GM23338 (cell line): ENCODE measurements at regions not wholly inside any gene's neighbourhood (a gene's known extent, or its start where the extent isn't known, plus 50 kb on each side); places are given as distances from the start of the nearest gene placed in this dataset.

Source experiments
- ATAC-seq: fragments of 200-7000 bp; cut with Tn5 transposase; 3 replicates; pipeline ENCODE4 v1.9.1; 2020
- DNase-seq: peaks from one replicate; pipeline ENCODE4 v3.0.0-alpha.2; 2015; ENCODE audit warnings: low spot score
- H2AFZ ChIP-seq: fragments of 200-600 bp; sonication (generic); 2 replicates; pipeline ENCODE4 v1.8.0; 2016; ENCODE audit warnings: antibody characterized with exemption, mild to moderate bottlenecking, moderate library complexity
- H3F3A ChIP-seq: fragments of 200-600 bp; sonication (generic); replicated peaks from 2 replicates; pipeline ENCODE4 v1.8.0; 2017; ENCODE audit warnings: antibody characterized with exemption, mixed run types, low read depth
- H3K27ac ChIP-seq: fragments of 200-600 bp; sonication (generic); 2 replicates; pipeline ENCODE4 v1.6.1; 2016; ENCODE audit warnings: low read depth
- H3K27me3 ChIP-seq: fragments of 200-600 bp; sonication (generic); 2 replicates; pipeline ENCODE4 v1.8.0; 2016; ENCODE audit warnings: mild to moderate bottlenecking, mixed run types, moderate library complexity; ENCODE audit not compliant: insufficient read depth
- H3K36me3 ChIP-seq: fragments of 200-600 bp; sonication (generic); 2 replicates; pipeline ENCODE4 v1.8.0; 2016; ENCODE audit warnings: mild to moderate bottlenecking; ENCODE audit not compliant: insufficient read depth
- H3K4me1 ChIP-seq: fragments of 200-600 bp; sonication (generic); 2 replicates; pipeline ENCODE4 v1.8.0; 2016; ENCODE audit warnings: mild to moderate bottlenecking, moderate library complexity; ENCODE audit not compliant: insufficient read depth
- H3K4me2 ChIP-seq: fragments of 200-600 bp; sonication (generic); 2 replicates; pipeline ENCODE4 v1.7.1; 2017; ENCODE audit warnings: mixed run types
- H3K4me3 ChIP-seq: fragments of 200-600 bp; sonication (generic); 2 replicates; pipeline ENCODE4 v1.6.1; 2016; ENCODE audit warnings: mixed run types
- H3K79me2 ChIP-seq: fragments of 200-600 bp; sonication (generic); replicated peaks from 2 replicates; pipeline ENCODE4 v1.8.0; 2017; ENCODE audit warnings: mild to moderate bottlenecking; ENCODE audit not compliant: insufficient read depth
- H3K9me2 ChIP-seq: fragments of 200-600 bp; sonication (generic); 2 replicates; pipeline ENCODE4 v1.8.0; 2017; ENCODE audit not compliant: insufficient read depth
- H4K20me1 ChIP-seq: fragments of 200-600 bp; sonication (generic); replicated peaks from 2 replicates; pipeline ENCODE4 v1.8.0; 2017; ENCODE audit warnings: mild to moderate bottlenecking; ENCODE audit not compliant: insufficient read depth
- H3K27ac Mint-ChIP-seq: 2 replicates; pipeline ENCODE4 v1.8.0; 2020; ENCODE audit warnings: inconsistent platforms, mild to moderate bottlenecking, moderate library complexity, mixed read lengths
- H3K27me3 Mint-ChIP-seq: 3 replicates; pipeline ENCODE4 v1.8.0; 2022; ENCODE audit warnings: low read depth, mild to moderate bottlenecking, moderate library complexity, mixed read lengths, inconsistent platforms; ENCODE audit not compliant: insufficient read depth, poor library complexity
- H3K36me3 Mint-ChIP-seq: 3 replicates; pipeline ENCODE4 v1.8.0; 2021; ENCODE audit warnings: low read depth, mild to moderate bottlenecking, inconsistent platforms, moderate library complexity, mixed read lengths
- H3K4me1 Mint-ChIP-seq: 3 replicates; pipeline ENCODE4 v1.8.0; 2020; ENCODE audit warnings: mild to moderate bottlenecking, inconsistent platforms, mixed read lengths
- H3K4me3 Mint-ChIP-seq: 3 replicates; pipeline ENCODE4 v1.8.0; 2021; ENCODE audit warnings: moderate library complexity, mild to moderate bottlenecking, inconsistent platforms, mixed read lengths
- H3K9me3 Mint-ChIP-seq: 3 replicates; pipeline ENCODE4 v1.8.0; 2020; ENCODE audit warnings: moderate library complexity, mild to moderate bottlenecking, inconsistent platforms, mixed read lengths
- CREB1 ChIP-seq: fragments of 250-450 bp; sonication (Bioruptor Pico); IDR thresholded peaks from 2 replicates; pipeline ENCODE4 v1.5.0; 2020; ENCODE audit warnings: low read depth, mild to moderate bottlenecking, moderate library complexity
- CTCF ChIP-seq, 2 experiments: fragments of 200-600 bp in 1 of 2; sonication (generic) in 1 of 2; conservative IDR thresholded peaks; 2 replicates each; pipeline versions ENCODE4 v1.5.1 to v1.6.1; 2016 to 2017; ENCODE audit warnings: antibody characterized with exemption in 2 of 2, low read depth in 2 of 2, mild to moderate bottlenecking in 2 of 2, moderate library complexity in 1 of 2
- EZH2 ChIP-seq: fragments of 200-600 bp; sonication (generic); IDR thresholded peaks from one replicate; pipeline ENCODE4 v1.8.0; 2017; ENCODE audit warnings: antibody characterized with exemption, mild to moderate bottlenecking, low read depth; ENCODE audit not compliant: unreplicated experiment
- EZH2phosphoT487 ChIP-seq: fragments of 200-600 bp; sonication (generic); IDR thresholded peaks from one replicate; pipeline ENCODE4 v1.8.1; 2018; ENCODE audit warnings: antibody characterized with exemption; ENCODE audit not compliant: unreplicated experiment
- JUNB ChIP-seq: IDR thresholded peaks from one replicate; pipeline ENCODE4 v1.6.1; 2016; ENCODE audit warnings: antibody characterized with exemption; ENCODE audit not compliant: unreplicated experiment
- NANOG ChIP-seq: IDR thresholded peaks from 2 replicates; pipeline ENCODE4 v1.6.1; 2016; ENCODE audit warnings: antibody characterized with exemption, borderline replicate concordance
- POLR2AphosphoS5 ChIP-seq: IDR thresholded peaks from 2 replicates; pipeline ENCODE4 v1.6.1; 2016; ENCODE audit warnings: antibody characterized with exemption, low read depth
- REST ChIP-seq: IDR thresholded peaks from one replicate; pipeline ENCODE4 v1.6.1; 2018; ENCODE audit warnings: antibody characterized with exemption; ENCODE audit not compliant: unreplicated experiment
- STAT1 ChIP-seq: IDR thresholded peaks from one replicate; pipeline ENCODE4 v1.6.1; 2016; ENCODE audit warnings: antibody characterized with exemption; ENCODE audit not compliant: unreplicated experiment
- ZNF114 ChIP-seq: fragments of 250-450 bp; sonication (Bioruptor Pico); IDR thresholded peaks from 2 replicates; pipeline ENCODE4 v1.5.0; 2020; ENCODE audit warnings: mild to moderate bottlenecking, moderate library complexity
- ZNF331 ChIP-seq: fragments of 250-450 bp; sonication (Bioruptor Pico); IDR thresholded peaks from 2 replicates; pipeline ENCODE4 v1.5.0; 2020; ENCODE audit warnings: low read depth, mild to moderate bottlenecking, moderate library complexity
- TF ChIP-seq, protein P1 (sequence below): fragments of 250-450 bp; sonication (Bioruptor Pico); IDR thresholded peaks from 2 replicates; pipeline ENCODE4 v1.5.0; 2020; ENCODE audit warnings: mild to moderate bottlenecking, moderate library complexity
- TF ChIP-seq, protein P2 (sequence below): IDR thresholded peaks from 2 replicates; pipeline ENCODE4 v1.6.1; 2016; ENCODE audit warnings: antibody characterized with exemption

- peaks cover 2% of the 10 kb centered on the region for H3K27me3 Mint-ChIP-seq
- H3K9me3 Mint-ChIP-seq = no peaks in the 10 kb centered on the region
- TF ChIP-seq, protein P1, sequence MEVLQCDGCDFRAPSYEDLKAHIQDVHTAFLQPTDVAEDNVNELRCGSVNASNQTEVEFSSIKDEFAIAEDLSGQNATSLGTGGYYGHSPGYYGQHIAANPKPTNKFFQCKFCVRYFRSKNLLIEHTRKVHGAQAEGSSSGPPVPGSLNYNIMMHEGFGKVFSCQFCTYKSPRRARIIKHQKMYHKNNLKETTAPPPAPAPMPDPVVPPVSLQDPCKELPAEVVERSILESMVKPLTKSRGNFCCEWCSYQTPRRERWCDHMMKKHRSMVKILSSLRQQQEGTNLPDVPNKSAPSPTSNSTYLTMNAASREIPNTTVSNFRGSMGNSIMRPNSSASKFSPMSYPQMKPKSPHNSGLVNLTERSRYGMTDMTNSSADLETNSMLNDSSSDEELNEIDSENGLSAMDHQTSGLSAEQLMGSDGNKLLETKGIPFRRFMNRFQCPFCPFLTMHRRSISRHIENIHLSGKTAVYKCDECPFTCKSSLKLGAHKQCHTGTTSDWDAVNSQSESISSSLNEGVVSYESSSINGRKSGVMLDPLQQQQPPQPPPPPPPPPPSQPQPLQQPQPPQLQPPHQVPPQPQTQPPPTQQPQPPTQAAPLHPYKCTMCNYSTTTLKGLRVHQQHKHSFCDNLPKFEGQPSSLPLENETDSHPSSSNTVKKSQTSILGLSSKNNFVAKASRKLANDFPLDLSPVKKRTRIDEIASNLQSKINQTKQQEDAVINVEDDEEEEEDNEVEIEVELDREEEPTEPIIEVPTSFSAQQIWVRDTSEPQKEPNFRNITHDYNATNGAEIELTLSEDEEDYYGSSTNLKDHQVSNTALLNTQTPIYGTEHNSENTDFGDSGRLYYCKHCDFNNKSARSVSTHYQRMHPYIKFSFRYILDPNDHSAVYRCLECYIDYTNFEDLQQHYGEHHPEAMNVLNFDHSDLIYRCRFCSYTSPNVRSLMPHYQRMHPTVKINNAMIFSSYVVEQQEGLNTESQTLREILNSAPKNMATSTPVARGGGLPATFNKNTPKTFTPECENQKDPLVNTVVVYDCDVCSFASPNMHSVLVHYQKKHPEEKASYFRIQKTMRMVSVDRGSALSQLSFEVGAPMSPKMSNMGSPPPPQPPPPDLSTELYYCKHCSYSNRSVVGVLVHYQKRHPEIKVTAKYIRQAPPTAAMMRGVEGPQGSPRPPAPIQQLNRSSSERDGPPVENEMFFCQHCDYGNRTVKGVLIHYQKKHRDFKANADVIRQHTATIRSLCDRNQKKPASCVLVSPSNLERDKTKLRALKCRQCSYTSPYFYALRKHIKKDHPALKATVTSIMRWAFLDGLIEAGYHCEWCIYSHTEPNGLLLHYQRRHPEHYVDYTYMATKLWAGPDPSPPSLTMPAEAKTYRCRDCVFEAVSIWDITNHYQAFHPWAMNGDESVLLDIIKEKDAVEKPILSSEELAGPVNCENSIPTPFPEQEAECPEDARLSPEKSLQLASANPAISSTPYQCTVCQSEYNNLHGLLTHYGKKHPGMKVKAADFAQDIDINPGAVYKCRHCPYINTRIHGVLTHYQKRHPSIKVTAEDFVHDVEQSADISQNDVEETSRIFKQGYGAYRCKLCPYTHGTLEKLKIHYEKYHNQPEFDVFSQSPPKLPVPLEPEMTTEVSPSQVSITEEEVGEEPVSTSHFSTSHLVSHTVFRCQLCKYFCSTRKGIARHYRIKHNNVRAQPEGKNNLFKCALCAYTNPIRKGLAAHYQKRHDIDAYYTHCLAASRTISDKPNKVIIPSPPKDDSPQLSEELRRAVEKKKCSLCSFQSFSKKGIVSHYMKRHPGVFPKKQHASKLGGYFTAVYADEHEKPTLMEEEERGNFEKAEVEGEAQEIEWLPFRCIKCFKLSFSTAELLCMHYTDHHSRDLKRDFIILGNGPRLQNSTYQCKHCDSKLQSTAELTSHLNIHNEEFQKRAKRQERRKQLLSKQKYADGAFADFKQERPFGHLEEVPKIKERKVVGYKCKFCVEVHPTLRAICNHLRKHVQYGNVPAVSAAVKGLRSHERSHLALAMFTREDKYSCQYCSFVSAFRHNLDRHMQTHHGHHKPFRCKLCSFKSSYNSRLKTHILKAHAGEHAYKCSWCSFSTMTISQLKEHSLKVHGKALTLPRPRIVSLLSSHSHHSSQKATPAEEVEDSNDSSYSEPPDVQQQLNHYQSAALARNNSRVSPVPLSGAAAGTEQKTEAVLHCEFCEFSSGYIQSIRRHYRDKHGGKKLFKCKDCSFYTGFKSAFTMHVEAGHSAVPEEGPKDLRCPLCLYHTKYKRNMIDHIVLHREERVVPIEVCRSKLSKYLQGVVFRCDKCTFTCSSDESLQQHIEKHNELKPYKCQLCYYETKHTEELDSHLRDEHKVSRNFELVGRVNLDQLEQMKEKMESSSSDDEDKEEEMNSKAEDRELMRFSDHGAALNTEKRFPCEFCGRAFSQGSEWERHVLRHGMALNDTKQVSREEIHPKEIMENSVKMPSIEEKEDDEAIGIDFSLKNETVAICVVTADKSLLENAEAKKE = no peak
- TF ChIP-seq STAT1 (no peak), ZNF331 (CRISPR knock-in tag) (no peak), POLR2AphosphoS5 (no peak), CREB1 (CRISPR knock-in tag) (no peak), EZH2 (no peak), JUNB (no peak), EZH2phosphoT487 (no peak), NANOG (no peak), CTCF (conservative IDR thresholded peaks at IDR 0.05; ENCODE audit: low read depth in 2 of 2) (no peak), REST (no peak), ZNF114 (no peak)
- TF ChIP-seq, protein P2, sequence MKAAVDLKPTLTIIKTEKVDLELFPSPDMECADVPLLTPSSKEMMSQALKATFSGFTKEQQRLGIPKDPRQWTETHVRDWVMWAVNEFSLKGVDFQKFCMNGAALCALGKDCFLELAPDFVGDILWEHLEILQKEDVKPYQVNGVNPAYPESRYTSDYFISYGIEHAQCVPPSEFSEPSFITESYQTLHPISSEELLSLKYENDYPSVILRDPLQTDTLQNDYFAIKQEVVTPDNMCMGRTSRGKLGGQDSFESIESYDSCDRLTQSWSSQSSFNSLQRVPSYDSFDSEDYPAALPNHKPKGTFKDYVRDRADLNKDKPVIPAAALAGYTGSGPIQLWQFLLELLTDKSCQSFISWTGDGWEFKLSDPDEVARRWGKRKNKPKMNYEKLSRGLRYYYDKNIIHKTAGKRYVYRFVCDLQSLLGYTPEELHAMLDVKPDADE = no peak
- DNase-seq (no peak), ATAC-seq (no peak)
- H3K36me3 Mint-ChIP-seq = no peaks in the 10 kb centered on the region
- no peaks in the 10 kb centered on the region for H3K27me3 ChIP-seq
- no peaks in the 10 kb centered on the region for H3K4me1 ChIP-seq
- H2AFZ ChIP-seq = no peak overlapping the region
- no peaks in the 10 kb centered on the region for H3K79me2 ChIP-seq
- H3K4me2 ChIP-seq = no peak overlapping the region
- no peak overlapping the region for H3K27ac Mint-ChIP-seq
- no peaks in the 10 kb centered on the region for H3K36me3 ChIP-seq
- H3K9me2 ChIP-seq = no peaks in the 10 kb centered on the region
- no peaks in the 10 kb centered on the region for H4K20me1 ChIP-seq
- no peak overlapping the region for H3K4me3 Mint-ChIP-seq
- H3K4me3 ChIP-seq = no peak overlapping the region
- no peak overlapping the region for H3K27ac ChIP-seq
- H3K4me1 Mint-ChIP-seq = peaks cover 6% of the 10 kb centered on the region
- no peaks in the 10 kb centered on the region for H3F3A ChIP-seq
Observed at GRCh38 chr16:50938932-50939331, 197.0 kb downstream of the CYLD start.
